BLaER1 treated with 17β-estradiol and CSF1 and Interleukin-3, amounts not matched to agents 10 nM and 100 nM (cell line): ENCODE measurements at regions not wholly inside any gene's neighbourhood (a gene's known extent, or its start where the extent isn't known, plus 50 kb on each side); places are given as distances from the start of the nearest gene placed in this dataset.
"Not testable (repeated sequence)": the region's sequence is repeated elsewhere in the genome, so short reads cannot be mapped to it uniquely, and the experiment has no call there.

Experiments
- H3K27ac ChIP-seq, 11 experiments: shearing (Covaris generic); formaldehyde crosslinking; 2 replicates each; pipeline ENCODE4 v1.8.1; 2022
- H3K27me3 ChIP-seq, 11 experiments: shearing (Covaris generic); formaldehyde crosslinking; 2 replicates each; pipeline ENCODE4 v1.8.1; 2022
- H3K36me3 ChIP-seq, 11 experiments: shearing (Covaris generic); formaldehyde crosslinking; 2 replicates each; pipeline ENCODE4 v1.8.1; 2022
- H3K4me1 ChIP-seq, 10 experiments: shearing (Covaris generic); formaldehyde crosslinking; 2 replicates each; pipeline ENCODE4 v1.8.1; 2022
- H3K4me2 ChIP-seq, 11 experiments: shearing (Covaris generic); formaldehyde crosslinking; 2 replicates each; pipeline ENCODE4 v1.8.1; 2022
- H3K4me3 ChIP-seq, 10 experiments: shearing (Covaris generic); formaldehyde crosslinking; 2 replicates each; pipeline ENCODE4 v1.8.1; 2022
- H3K9ac ChIP-seq, 11 experiments: shearing (Covaris generic); formaldehyde crosslinking; 2 replicates each; pipeline ENCODE4 v1.8.1; 2022
- H3K9me3 ChIP-seq, 11 experiments: shearing (Covaris generic); formaldehyde crosslinking; replicated peaks in 1 of 11; 2 replicates each; pipeline ENCODE4 v1.8.1; 2022
- H4K20me1 ChIP-seq, 11 experiments: shearing (Covaris generic); formaldehyde crosslinking; 2 replicates each; pipeline ENCODE4 v1.8.1; 2022
- Cebpa-rat ChIP-seq, 11 experiments: shearing (Covaris generic); IDR thresholded peaks; 2 replicates each; pipeline ENCODE4 v1.8.1; 2022

- H3K4me2 ChIP-seq: peak overlapping the region in 3 of 11 experiments; percentile 47 to 70 (median 52); a peak in 6 of 22 replicates
- H3K4me1 ChIP-seq: peaks cover 0 to 18% (median 1%) of the 10 kb centered on the region in 10 experiments; a peak in 10 of 20 replicates
- no peak overlapping the region for H3K4me3 ChIP-seq
- H3K9ac ChIP-seq: no peak overlapping the region
- TF ChIP-seq Cebpa-rat (IDR thresholded peaks at IDR 0.05): no peak
- no peaks in the 10 kb centered on the region for H3K27me3 ChIP-seq
- H3K27ac ChIP-seq: peak overlapping the region in 1 of 11 experiments; percentile 30; a peak in 2 of 22 replicates
- H3K36me3 ChIP-seq: no peaks in the 10 kb centered on the region
- H4K20me1 ChIP-seq: no peaks in the 10 kb centered on the region
- H3K9me3 ChIP-seq: no peaks in the 10 kb centered on the region
Observed at GRCh38 chr6:121584586-121585369, 149.3 kb downstream of the GJA1 start.

DNA sequence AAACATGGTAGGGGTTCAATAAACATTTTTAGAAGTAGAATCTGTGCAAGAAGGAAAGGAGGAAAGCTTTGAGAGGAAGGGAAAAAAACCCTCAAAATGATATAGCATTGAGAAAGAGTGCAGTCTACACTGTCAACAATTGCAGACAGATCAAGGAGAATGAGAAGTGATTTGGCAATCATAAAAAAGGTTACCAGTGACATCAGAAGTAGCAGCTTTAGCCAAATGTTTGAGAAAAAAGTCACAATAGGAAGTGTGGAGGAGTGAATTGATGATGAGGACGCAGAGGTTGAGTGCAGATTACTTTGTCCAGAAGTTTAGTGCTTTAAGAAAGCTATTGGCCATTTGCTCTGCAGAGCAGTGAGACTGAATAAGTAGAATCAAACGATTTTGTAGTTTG lies 155.0 kb downstream of the GJA1 start:
- Histone ChIP-seq H3K27me3 (no peaks in the 10 kb centered on the region), H3K27ac (no peak overlapping the region), H4K20me1 (no peaks in the 10 kb centered on the region), H3K36me3 (no peaks in the 10 kb centered on the region), H3K4me3 (no peak overlapping the region), H3K9ac (no peak overlapping the region), H3K9me3 (no peaks in the 10 kb centered on the region), H3K4me2 (no peak overlapping the region), H3K4me1 (peaks cover 0 to 6% (median 0%) of the 10 kb centered on the region in 10 experiments; a peak in 2 of 20 replicates)
- TF ChIP-seq Cebpa-rat (IDR thresholded peaks at IDR 0.05): no peak

DNA sequence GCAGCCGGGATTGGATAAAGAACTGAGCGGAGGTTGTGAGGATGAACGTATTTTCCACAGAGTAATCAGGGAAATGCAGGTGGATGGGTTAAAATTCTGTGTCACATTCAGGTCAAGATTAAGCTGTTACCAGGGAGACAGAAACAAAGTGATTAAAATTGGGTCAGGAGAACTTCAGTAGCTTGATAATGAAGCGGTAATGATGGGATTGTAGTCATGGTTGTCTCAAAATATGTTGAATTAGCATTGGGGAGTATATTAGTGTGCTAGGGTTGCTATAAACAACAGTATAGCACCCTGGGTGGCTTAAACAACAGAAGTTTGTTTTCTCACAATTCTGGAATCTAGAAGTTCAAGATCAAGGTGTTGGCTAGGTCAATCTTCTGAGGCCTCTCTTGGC lies 155.5 kb downstream of the GJA1 start:
- Histone ChIP-seq H3K9me3 (no peaks in the 10 kb centered on the region), H3K4me3 (no peak overlapping the region), H3K9ac (no peak overlapping the region), H3K27me3 (no peaks in the 10 kb centered on the region), H3K36me3 (no peaks in the 10 kb centered on the region), H3K4me1 (0 out of 20 replicates have a peak, but pooled peaks cover 0 to 6% (median 0%) of the 10 kb centered on the region in 10 experiments), H3K27ac (no peak overlapping the region), H3K4me2 (no peak overlapping the region), H4K20me1 (no peaks in the 10 kb centered on the region)
- TF ChIP-seq Cebpa-rat (IDR thresholded peaks at IDR 0.05): no peak

DNA sequence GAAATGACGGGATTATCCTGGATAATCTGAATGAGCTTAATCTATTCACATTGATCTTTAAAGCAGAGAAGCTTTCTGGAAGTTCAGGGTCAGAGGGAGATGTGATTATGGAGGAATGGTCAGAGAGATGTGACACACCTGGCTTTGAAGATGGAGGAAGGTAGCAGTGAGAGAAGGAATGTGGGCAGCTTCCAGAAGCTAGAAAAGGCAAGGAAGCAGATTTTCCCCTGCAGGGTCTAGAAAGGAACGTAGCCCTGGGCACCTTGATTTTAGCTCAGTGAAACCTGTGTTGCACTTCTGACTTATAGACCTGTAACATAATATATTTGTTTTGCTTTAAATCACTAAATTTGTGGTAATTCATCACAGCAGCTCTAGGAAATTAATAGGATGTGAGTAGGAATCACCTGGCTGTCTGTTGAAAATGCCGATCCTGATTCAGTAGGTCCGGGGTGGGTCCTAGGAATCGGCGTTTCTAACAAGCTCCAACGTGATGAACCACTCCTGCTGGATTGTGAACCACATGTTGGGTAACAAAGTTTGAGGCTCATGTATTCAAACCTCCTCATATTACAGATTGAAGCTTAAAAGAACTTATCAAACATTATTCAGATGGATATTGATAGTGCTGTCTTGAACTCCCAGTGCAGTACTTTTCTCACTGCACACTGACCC lies 157.0 kb downstream of the GJA1 start:
- H3K27ac ChIP-seq: no peak overlapping the region
- no peaks in the 10 kb centered on the region for H3K9me3 ChIP-seq
- H3K36me3 ChIP-seq: no peaks in the 10 kb centered on the region
- H3K4me2 ChIP-seq: no peak overlapping the region
- H3K27me3 ChIP-seq: no peaks in the 10 kb centered on the region
- no peak overlapping the region for H3K9ac ChIP-seq
- TF ChIP-seq Cebpa-rat (IDR thresholded peaks at IDR 0.05): no peak
- H3K4me1 ChIP-seq: 0 out of 20 replicates have a peak, but pooled peaks cover 0 to 6% (median 0%) of the 10 kb centered on the region in 10 experiments
- H4K20me1 ChIP-seq: no peaks in the 10 kb centered on the region
- H3K4me3 ChIP-seq: no peak overlapping the region

DNA sequence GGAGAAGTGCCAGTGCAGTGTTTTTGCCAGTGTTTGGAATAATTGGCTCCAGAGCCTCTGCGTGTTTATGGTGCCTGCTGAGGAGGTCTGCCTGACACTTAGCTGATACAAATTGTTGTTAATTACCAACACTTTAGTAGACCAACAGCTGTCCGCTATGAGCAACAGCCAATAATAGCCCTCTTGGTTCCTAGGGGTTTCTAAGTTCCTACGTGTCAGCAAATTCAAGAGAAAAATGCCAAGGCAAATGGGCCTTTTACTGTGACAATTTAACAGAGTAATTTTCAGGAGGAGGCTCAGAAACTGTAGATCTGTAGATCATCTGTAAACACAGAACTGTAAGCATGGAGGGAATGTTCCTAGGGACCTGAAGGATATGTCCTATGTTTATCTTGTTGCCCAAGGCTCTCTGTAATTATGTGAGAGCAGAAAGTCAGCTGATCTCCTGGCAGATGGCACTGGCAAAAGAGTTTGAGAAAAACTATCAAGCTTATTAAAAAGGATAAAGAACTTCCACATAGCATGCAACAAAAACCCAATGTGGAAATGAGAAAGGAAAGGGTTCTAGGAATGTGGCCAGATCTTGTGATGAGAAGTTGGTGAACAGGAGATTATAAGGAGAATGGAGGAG lies 157.7 kb downstream of the GJA1 start:
- Histone ChIP-seq H3K9ac (no peak overlapping the region), H3K27me3 (no peaks in the 10 kb centered on the region), H4K20me1 (no peaks in the 10 kb centered on the region), H3K4me3 (no peak overlapping the region), H3K4me2 (no peak overlapping the region), H3K4me1 (0 out of 20 replicates have a peak, but pooled peaks cover 0 to 6% (median 0%) of the 10 kb centered on the region in 10 experiments), H3K36me3 (no peaks in the 10 kb centered on the region), H3K9me3 (no peaks in the 10 kb centered on the region), H3K27ac (no peak overlapping the region)
- TF ChIP-seq Cebpa-rat (IDR thresholded peaks at IDR 0.05): no peak

DNA sequence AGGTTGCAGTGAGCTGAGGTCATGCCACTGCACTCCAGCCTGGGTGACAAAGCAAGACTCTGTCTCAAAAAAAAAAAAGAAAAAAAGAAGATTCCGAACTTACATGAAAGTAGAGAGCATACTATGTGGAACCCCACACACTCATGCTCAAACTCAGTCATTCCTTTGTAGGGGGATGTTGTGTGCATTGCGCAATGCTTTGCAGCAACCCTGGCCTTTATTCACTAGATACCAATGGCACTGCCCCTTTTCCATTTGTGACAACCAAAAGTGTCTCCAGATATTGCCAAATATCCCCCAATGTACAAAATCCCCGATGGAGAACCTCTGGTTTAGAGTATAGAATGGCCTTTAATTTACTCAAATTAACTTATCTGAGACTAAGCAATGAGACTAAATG lies 158.6 kb downstream of the GJA1 start:
- H3K27ac ChIP-seq: no peak overlapping the region
- no peaks in the 10 kb centered on the region for H3K36me3 ChIP-seq
- H3K9ac ChIP-seq: no peak overlapping the region
- 0 out of 20 replicates have a peak, but pooled peaks cover 0 to 6% (median 0%) of the 10 kb centered on the region in 10 experiments for H3K4me1 ChIP-seq
- no peak overlapping the region for H3K4me2 ChIP-seq
- no peaks in the 10 kb centered on the region for H4K20me1 ChIP-seq
- H3K9me3 ChIP-seq: no peaks in the 10 kb centered on the region
- H3K4me3 ChIP-seq: no peak overlapping the region
- peak in 10 of 11 experiments; percentile 11 to 90 (median 64); a peak in 15 of 22 replicates for TF ChIP-seq Cebpa-rat (IDR thresholded peaks at IDR 0.05)
- no peaks in the 10 kb centered on the region for H3K27me3 ChIP-seq

DNA sequence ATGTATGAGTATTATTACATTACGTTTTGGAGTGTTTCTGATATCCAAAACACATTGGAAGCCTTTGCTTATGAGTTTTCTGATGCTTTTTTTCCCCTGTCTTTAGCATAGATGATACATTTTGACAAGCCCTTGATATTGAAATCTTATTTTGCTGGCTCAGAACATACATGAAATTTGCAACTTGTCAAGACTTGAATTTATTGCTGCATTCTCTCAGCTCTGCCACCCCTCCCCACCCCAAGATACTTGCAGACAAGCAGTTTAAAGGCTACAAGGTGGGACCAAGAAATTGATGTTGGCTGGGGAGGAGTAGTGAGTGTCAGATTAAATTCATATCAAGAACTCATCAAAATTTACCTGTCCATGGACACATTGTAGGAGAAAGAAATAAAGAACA lies 160.2 kb downstream of the GJA1 start:
- no peak overlapping the region for H3K9ac ChIP-seq
- TF ChIP-seq Cebpa-rat (IDR thresholded peaks at IDR 0.05): no peak
- H3K27ac ChIP-seq: no peak overlapping the region
- H3K4me2 ChIP-seq: no peak overlapping the region
- H3K27me3 ChIP-seq: no peaks in the 10 kb centered on the region
- no peaks in the 10 kb centered on the region for H4K20me1 ChIP-seq
- no peaks in the 10 kb centered on the region for H3K9me3 ChIP-seq
- H3K4me1 ChIP-seq: 0 out of 20 replicates have a peak, but pooled peaks cover 0 to under 1% (median 0%) of the 10 kb centered on the region in 10 experiments
- H3K4me3 ChIP-seq: no peak overlapping the region
- H3K36me3 ChIP-seq: no peaks in the 10 kb centered on the region

DNA sequence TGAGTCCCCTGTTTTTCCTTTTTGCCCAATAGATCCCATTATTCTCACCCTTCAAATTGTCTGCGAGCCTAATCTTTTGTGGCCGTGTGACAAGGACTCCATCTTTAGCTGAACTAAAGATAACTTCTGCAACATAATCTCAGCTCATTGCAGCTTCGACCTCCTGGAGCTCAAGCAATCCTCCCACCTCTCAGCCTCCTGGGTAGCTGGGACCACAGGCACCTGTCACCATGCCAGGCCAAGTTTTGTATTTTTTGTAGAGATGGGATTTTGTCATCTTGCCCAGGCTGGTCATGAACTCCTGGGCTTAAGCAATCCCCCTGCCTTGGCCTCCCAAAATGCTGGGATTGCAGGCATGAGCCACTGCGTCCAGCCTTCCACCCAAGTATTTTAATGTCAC lies 161.0 kb downstream of the GJA1 start:
- H3K4me2 ChIP-seq: no peak overlapping the region
- TF ChIP-seq Cebpa-rat (IDR thresholded peaks at IDR 0.05): no peak
- no peak overlapping the region for H3K9ac ChIP-seq
- no peaks in the 10 kb centered on the region for H3K9me3 ChIP-seq
- H4K20me1 ChIP-seq: no peaks in the 10 kb centered on the region
- no peaks in the 10 kb centered on the region for H3K27me3 ChIP-seq
- no peaks in the 10 kb centered on the region for H3K4me1 ChIP-seq
- no peak overlapping the region for H3K27ac ChIP-seq
- H3K36me3 ChIP-seq: no peaks in the 10 kb centered on the region
- H3K4me3 ChIP-seq: no peak overlapping the region

DNA sequence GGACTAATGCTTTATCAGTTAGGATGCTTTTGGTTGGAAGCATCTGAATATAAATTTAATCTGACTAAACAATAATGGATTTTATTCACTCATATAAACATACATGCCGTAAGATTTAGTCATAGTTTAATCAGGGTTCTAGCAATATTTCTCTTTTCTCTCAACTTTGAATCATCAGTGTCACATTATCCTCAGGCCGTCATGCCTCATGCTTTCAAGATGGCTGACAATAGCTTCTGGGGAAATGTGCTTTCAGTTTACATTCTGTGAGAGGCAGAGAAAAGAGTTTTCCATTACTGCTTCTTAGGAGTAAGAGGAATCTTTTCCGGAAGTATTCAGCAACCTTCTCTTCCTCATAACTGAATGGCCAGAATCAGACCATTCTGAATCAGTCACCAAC lies 162.2 kb downstream of the GJA1 start:
- Histone ChIP-seq H3K4me2 (no peak overlapping the region), H3K27ac (no peak overlapping the region), H3K9ac (no peak overlapping the region), H3K4me3 (no peak overlapping the region), H3K27me3 (no peaks in the 10 kb centered on the region), H3K9me3 (no peaks in the 10 kb centered on the region), H3K4me1 (no peaks in the 10 kb centered on the region), H3K36me3 (no peaks in the 10 kb centered on the region), H4K20me1 (no peaks in the 10 kb centered on the region)
- TF ChIP-seq Cebpa-rat (IDR thresholded peaks at IDR 0.05): no peak

DNA sequence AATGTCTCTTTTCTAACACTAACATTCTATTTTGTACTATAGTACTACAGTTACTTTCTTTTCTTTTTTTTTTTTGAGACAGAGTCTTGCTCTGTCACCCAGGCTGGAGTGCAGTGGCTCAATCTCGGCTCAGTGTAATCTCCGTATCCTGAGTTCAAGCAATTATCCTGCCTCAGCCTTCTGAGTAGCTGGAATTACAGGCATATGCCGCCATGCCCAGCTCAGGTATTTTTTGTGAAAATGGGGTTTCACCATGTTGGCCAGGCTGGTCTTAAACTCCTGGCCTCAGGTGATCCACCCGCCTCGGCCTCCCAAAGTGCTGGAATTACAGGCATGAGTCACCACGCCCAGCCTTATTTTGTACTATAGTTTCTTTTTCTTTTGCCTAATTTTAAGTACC lies 163.9 kb downstream of the GJA1 start:
- H3K4me3 ChIP-seq, H3K27ac ChIP-seq, H3K4me2 ChIP-seq, H3K9me3 ChIP-seq, H4K20me1 ChIP-seq, H3K27me3 ChIP-seq, H3K36me3 ChIP-seq, H3K4me1 ChIP-seq, H3K9ac ChIP-seq: not testable (repeated sequence)
